TTC549 (cell line): ENCODE measurements at regions not wholly inside any gene's neighbourhood (a gene's known extent, or its start where the extent isn't known, plus 50 kb on each side); places are given as distances from the start of the nearest gene placed in this dataset.

Experiments
- FAIRE-seq: peaks from 2 replicates; lab custom pipeline; 2012; peaks lifted over from hg19 to GRCh38; lab: Jason Lieb, UNC

GRCh38 chr18:60982329-60982695 lies 350.9 kb upstream of the CDH20 start:
- no peak for FAIRE-seq

DNA sequence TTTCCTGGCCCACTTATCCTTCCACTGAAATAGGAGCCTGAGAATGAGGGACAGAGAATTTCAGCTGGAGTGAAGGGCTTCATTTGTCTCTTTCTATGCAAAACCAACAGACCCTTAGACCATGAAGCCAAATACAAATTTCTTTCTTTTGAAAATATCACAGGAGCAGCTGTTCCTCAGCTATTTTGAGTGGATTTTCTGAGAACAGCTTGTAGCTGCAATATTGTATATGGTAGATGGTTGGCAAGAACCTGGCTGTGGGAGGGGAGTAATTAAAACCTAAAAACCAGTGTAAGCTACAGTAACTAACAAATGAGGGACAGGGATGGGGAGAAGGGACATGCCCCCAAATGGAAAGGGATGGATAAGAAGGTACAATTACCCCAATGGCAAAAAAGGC lies 350.3 kb upstream of the CDH20 start:
- no peak for FAIRE-seq

GRCh38 chr18:60984510-60984909 lies 348.7 kb upstream of the CDH20 start:
- FAIRE-seq: no peak

GRCh38 chr18:60987963-60988362 lies 345.3 kb upstream of the CDH20 start:
- no peak for FAIRE-seq

DNA sequence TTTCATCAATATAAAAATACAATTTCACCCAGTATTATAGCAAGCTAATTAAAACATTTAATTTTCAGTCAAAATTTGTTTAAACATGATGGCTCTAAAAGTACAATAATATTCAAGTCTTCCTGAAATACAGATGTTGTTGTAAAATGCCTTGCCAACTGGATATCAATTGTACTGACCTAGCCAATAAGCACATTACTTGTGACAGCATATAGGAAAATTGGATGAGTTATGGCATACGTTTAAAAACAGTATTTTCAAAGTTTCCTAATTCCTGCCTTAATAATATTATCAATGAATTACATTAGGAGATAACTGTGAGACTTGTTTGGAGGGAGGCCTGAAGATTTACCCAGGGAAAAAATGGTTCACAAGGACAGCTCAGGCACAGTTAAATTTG lies 336.9 kb upstream of the CDH20 start:
- no peak for FAIRE-seq

GRCh38 chr18:60996822-60997221 lies 336.4 kb upstream of the CDH20 start:
- FAIRE-seq: no peak

GRCh38 chr18:61001138-61001537 lies 332.1 kb upstream of the CDH20 start:
- no peak for FAIRE-seq

- no peak for FAIRE-seq
These were observed 326.5 kb upstream of the CDH20 start for GRCh38 chr18:61006687-61007224.

GRCh38 chr18:61019338-61020301 lies 313.6 kb upstream of the CDH20 start:
- no peak for FAIRE-seq

DNA sequence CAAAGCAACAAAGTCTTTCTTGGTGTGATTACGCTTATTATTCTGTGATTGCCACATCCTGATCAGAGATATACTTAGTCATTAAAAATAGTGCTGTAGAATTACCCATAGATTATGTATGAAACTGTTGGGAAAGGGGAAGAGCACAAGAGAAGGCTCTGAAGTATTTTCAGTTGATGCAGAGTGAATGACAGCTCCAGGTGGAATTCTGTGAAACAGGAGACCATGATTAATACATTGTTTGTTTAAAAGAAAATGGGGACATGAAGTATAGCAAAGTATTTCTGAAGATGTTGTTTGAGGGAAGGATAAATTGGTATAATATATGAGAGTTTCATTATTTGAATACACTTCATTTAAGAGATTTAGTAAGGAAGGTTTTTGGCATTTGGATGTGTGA lies 307.6 kb upstream of the CDH20 start:
- FAIRE-seq: no peak

DNA sequence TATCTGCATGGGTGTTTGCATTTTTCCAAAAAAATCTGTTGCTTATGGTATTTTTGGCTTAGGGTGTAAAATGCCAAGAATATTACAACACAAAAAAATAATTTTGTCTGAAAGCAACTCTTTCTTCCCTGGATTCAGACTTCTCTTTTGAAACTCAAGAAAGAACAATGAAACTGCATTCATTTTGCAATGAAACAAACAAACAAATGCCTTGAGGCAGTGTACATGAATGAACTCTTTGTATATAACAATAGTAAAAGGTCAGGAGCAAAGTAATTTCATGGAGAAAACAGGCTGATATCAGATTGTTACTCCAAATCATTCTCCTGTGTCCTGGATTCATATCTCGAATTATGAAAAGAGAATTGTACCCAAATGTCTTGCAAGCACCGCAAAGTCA lies 301.6 kb upstream of the CDH20 start:
- FAIRE-seq: no peak

- no peak for FAIRE-seq
These were observed 298.6 kb upstream of the CDH20 start for GRCh38 chr18:61034580-61034979.

GRCh38 chr18:61039251-61039650 lies 294.0 kb upstream of the CDH20 start:
- no peak for FAIRE-seq

DNA sequence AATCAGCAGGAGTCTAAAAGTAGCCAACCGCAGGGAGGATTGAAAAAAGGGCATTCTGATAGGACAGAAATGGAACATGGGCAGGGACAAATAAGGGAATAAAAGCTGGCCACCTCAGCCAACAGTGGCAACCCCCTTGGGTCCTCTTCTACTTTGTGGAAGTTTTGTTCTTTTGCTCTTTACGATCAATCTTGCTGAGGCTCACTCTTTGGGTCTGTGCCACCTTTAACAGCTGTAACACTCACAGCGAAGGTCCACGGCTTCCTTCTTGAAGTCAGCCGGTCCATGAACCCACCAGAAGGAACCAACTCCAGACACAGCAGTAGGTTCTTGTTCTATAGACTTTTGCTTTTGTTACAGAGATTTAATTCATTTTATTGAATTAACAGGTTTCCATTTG lies 285.4 kb upstream of the CDH20 start:
- no peak for FAIRE-seq

DNA sequence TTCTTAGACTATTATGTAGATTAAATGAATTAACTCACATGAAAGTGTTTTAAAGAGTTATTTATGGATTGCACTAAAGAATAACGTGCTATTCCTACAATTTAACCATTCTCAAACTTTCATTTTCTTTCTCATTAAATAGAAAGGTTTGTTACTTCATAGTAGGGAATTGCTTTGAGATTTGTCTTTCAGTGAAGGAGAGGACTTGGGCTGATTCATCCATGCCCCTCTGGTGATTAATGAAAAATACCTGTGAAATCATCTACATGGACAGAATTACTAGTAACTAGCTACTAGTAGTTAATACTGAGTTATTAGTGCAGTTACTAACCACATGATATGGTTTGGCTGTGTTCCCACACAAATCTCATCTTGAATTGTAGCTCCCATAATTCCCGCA lies 275.8 kb upstream of the CDH20 start:
- no peak for FAIRE-seq

DNA sequence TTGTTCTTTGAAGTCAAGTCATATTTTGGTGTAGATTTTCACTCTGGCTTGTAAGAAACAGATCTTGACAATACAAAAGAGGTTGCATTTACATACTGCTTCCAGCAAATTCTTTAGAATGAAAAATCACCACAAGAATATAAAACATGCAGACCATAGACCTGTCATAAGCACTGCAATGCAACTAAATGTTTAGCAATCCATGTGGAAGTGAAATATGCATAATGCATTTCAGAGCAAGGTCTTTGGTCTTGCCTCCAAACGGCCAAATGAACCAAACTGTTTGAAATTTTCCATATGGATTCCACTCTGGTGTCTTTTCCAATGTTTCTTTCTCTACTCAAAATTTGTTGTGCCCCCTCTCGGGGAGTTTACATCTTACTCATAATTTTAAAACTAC lies 271.0 kb upstream of the CDH20 start:
- FAIRE-seq: no peak

DNA sequence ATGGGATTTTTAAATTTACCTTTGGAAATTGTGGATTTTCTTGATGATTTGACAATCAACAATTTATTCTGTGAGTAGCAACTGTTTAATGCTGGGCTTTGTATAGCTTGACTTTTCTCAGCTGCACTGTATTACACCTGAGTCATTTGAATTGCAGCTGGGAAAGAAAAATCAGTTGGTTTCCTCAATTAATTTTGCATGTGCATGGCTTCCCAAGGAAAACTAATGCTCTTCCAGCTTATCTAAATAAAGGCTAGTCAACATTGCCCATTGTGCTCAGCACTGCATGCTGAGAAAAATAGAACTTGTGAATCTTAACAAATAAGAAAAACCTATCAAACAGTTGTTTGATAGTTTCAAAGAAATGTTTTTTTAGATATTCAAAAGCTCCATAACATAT lies 268.3 kb upstream of the CDH20 start:
- no peak for FAIRE-seq

- no peak for FAIRE-seq
These were observed 256.2 kb upstream of the CDH20 start for GRCh38 chr18:61076986-61077385.

- no peak for FAIRE-seq
These were observed 253.5 kb upstream of the CDH20 start for GRCh38 chr18:61079714-61080113.

- no peak for FAIRE-seq
These were observed 252.2 kb upstream of the CDH20 start for GRCh38 chr18:61080954-61081528.

DNA sequence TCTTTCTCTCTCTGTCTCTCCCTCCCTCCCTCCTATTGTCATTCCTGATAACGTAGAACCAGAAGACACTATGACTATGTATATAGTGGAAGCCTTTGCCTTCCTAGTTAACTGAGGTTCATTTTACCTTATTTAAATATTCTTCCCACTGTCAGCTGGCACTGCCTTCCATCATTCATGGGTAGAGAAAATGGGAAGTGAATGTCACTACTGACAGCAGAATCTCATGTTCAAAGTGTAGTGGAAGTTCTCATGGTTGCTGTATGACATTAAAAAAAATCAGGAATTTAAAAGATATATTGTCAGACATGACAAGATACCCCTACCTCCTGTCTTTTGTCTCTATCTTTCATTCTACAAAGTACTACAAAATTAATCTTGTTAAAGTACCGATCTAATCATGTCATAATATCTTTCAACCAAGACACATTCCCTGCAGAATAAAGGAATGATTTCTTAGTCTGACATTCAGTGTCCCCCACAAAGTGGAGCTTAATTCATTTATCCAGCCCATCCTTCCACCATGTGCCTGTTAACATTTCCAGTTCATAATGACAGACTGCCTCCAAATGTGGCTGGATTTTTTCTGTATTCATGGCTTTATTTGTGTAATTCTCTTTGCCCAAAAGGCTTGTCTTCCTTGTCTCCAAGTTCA lies 250.1 kb upstream of the CDH20 start:
- no peak for FAIRE-seq

DNA sequence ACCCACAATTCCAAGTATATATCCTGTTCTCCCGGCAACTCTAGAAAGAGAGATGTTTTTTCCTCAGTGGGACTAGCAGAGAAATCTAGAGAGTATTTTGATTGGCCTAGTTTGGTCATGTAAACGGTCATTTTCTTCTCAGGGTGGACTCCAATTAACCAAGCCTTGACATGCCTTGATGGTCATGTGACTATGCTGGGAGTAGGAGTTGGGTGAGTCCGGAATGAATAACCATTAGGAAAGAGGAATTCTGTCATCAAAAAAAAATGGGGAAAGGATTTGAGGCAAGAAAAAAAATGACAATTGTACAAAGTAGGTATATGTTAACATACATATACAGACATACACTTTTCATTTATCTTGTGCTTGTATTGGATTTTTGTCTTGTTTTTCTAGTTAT lies 248.2 kb upstream of the CDH20 start:
- FAIRE-seq: no peak

- no peak for FAIRE-seq
These were observed 247.5 kb upstream of the CDH20 start for GRCh38 chr18:61085761-61086160.
